ENCODE measurements at regions not wholly inside any gene's neighbourhood (a gene's known extent, or its start where the extent isn't known, plus 50 kb on each side); places are given as distances from the start of the nearest gene placed in this dataset.

- ChIA-PET CTCF (no interaction called here), POLR2A (no interaction called here)
- Mint-ChIP-seq H3K4me3 (no peak overlapping the region), H3K27me3 (peaks cover 9% of the 10 kb centered on the region), H3K27ac (no peak overlapping the region), H3K9me3 (no peaks in the 10 kb centered on the region), H3K36me3 (ENCODE audit: low read depth) (no peaks in the 10 kb centered on the region), H3K4me1 (peaks cover 2% of the 10 kb centered on the region)
- ATAC-seq (ENCODE audit: low read depth), result no peak
- DNase-seq, result no peak
- intact Hi-C loops (cut with micrococcal nuclease), result no loop called here
- TF ChIP-seq CTCF (IDR thresholded peaks at IDR 0.05), result no peak
These were observed 296.9 kb upstream of the TNP1 start for GRCh38 chr2:217156801-217157200.

GRCh38 chr2:217154923-217155322 is 295.1 kb upstream of the TNP1 start:
- no peak for TF ChIP-seq CTCF (IDR thresholded peaks at IDR 0.05)
- no peak overlapping the region for H3K4me3 Mint-ChIP-seq
- H3K27ac Mint-ChIP-seq, result no peak overlapping the region
- ATAC-seq (ENCODE audit: low read depth), result no peak
- ChIA-PET POLR2A (no interaction called here), CTCF (no interaction called here)
- H3K36me3 Mint-ChIP-seq (ENCODE audit: low read depth), result no peaks in the 10 kb centered on the region
- H3K4me1 Mint-ChIP-seq, result no peaks in the 10 kb centered on the region
- H3K9me3 Mint-ChIP-seq, result no peaks in the 10 kb centered on the region
- intact Hi-C loops (cut with micrococcal nuclease), result no loop called here
- H3K27me3 Mint-ChIP-seq, result no peaks in the 10 kb centered on the region
- no peak for DNase-seq

- no peak for TF ChIP-seq CTCF (IDR thresholded peaks at IDR 0.05)
- ChIA-PET POLR2A (no interaction called here), CTCF (no interaction called here)
- intact Hi-C loops (cut with micrococcal nuclease), result no loop called here
- Mint-ChIP-seq H3K36me3 (ENCODE audit: low read depth) (no peaks in the 10 kb centered on the region), H3K27me3 (peaks cover 3% of the 10 kb centered on the region), H3K27ac (no peak overlapping the region), H3K4me3 (no peak overlapping the region), H3K4me1 (no peaks in the 10 kb centered on the region), H3K9me3 (no peaks in the 10 kb centered on the region)
- no peak for DNase-seq
- no peak for ATAC-seq (ENCODE audit: low read depth)
These were observed 293.6 kb upstream of the TNP1 start for GRCh38 chr2:217153510-217153909.

- H3K4me1 Mint-ChIP-seq, result no peaks in the 10 kb centered on the region
- ChIA-PET POLR2A (no interaction called here), CTCF (no interaction called here)
- ATAC-seq (ENCODE audit: low read depth) (no peak), DNase-seq (no peak)
- H3K27me3 Mint-ChIP-seq, result peaks cover 3% of the 10 kb centered on the region
- intact Hi-C loops (cut with micrococcal nuclease), result no loop called here
- no peak overlapping the region for H3K4me3 Mint-ChIP-seq
- TF ChIP-seq CTCF (IDR thresholded peaks at IDR 0.05), result no peak
- H3K36me3 Mint-ChIP-seq (ENCODE audit: low read depth), result no peaks in the 10 kb centered on the region
- no peak overlapping the region for H3K27ac Mint-ChIP-seq
- no peaks in the 10 kb centered on the region for H3K9me3 Mint-ChIP-seq
These were observed 293.0 kb upstream of the TNP1 start for GRCh38 chr2:217152831-217153230.

- DNase-seq (no peak), ATAC-seq (ENCODE audit: low read depth) (no peak)
- no peaks in the 10 kb centered on the region for H3K4me1 Mint-ChIP-seq
- H3K9me3 Mint-ChIP-seq, result no peaks in the 10 kb centered on the region
- H3K27me3 Mint-ChIP-seq, result peaks cover 13% of the 10 kb centered on the region
- CTCF ChIA-PET, result no interaction called here
- H3K27ac Mint-ChIP-seq, result no peak overlapping the region
- H3K36me3 Mint-ChIP-seq (ENCODE audit: low read depth), result no peaks in the 10 kb centered on the region
- POLR2A ChIA-PET, result no interaction called here
- no peak for TF ChIP-seq CTCF (IDR thresholded peaks at IDR 0.05)
- H3K4me3 Mint-ChIP-seq, result no peak overlapping the region
- intact Hi-C loops (cut with micrococcal nuclease), result no loop called here
These were observed 291.8 kb upstream of the TNP1 start for GRCh38 chr2:217151509-217152206.

Data from activated B cell treated with CpG ODN at 0.5 μM for 24 hours (primary cell).